OCI-LY1 (cell line): ENCODE measurements at regions not wholly inside any gene's neighbourhood (a gene's known extent, or its start where the extent isn't known, plus 50 kb on each side); places are given as distances from the start of the nearest gene placed in this dataset.

Experiments
- EZH2 ChIP-seq: fragments of 200-600 bp; sonication (generic), shearing (Covaris generic); IDR thresholded peaks from 2 replicates; pipeline ENCODE4 v1.8.0; 2017; ENCODE audit warnings: borderline replicate concordance, mixed run types, mild to moderate bottlenecking, antibody characterized with exemption, low read length, moderate library complexity, mixed read lengths
- TF ChIP-seq, protein P1 (sequence below): fragments of 200-600 bp; sonication (generic), shearing (Covaris generic); IDR thresholded peaks from 2 replicates; pipeline ENCODE4 v1.5.1; 2017; ENCODE audit warnings: mild to moderate bottlenecking, antibody characterized with exemption, low read length, moderate library complexity, mixed read lengths

DNA sequence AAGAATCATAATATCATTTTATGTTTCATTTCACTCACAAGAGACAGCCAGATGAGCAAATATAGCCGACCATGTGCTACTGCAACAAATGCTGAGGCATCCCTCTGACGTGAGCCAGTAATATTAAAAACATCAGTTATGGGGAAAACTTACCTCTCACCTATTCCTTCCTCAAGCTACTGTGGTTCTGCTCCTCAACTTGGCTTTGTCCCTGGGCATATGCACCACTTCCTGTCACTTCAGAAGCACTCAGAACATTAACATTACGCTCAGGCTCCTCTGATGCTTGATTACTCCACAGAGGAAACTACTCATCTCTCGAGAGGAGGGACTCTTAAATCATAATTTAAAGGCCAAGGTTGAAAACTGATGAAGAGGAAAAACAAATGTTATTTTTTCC, 457.0 kb upstream of the ALCAM start:
- TF ChIP-seq, protein P1, sequence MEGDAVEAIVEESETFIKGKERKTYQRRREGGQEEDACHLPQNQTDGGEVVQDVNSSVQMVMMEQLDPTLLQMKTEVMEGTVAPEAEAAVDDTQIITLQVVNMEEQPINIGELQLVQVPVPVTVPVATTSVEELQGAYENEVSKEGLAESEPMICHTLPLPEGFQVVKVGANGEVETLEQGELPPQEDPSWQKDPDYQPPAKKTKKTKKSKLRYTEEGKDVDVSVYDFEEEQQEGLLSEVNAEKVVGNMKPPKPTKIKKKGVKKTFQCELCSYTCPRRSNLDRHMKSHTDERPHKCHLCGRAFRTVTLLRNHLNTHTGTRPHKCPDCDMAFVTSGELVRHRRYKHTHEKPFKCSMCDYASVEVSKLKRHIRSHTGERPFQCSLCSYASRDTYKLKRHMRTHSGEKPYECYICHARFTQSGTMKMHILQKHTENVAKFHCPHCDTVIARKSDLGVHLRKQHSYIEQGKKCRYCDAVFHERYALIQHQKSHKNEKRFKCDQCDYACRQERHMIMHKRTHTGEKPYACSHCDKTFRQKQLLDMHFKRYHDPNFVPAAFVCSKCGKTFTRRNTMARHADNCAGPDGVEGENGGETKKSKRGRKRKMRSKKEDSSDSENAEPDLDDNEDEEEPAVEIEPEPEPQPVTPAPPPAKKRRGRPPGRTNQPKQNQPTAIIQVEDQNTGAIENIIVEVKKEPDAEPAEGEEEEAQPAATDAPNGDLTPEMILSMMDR = no peak
- no peak for TF ChIP-seq EZH2
